GM21717 (cell line): ENCODE measurements at regions not wholly inside any gene's neighbourhood (a gene's known extent, or its start where the extent isn't known, plus 50 kb on each side); places are given as distances from the start of the nearest gene placed in this dataset.

Source experiments
- ATAC-seq: cut with Tn5 transposase; IDR thresholded peaks from one replicate; pipeline ENCODE4 v1.9.1; 2021; ENCODE audit warnings: mild to moderate bottlenecking, moderate library complexity; ENCODE audit not compliant: unreplicated experiment

DNA sequence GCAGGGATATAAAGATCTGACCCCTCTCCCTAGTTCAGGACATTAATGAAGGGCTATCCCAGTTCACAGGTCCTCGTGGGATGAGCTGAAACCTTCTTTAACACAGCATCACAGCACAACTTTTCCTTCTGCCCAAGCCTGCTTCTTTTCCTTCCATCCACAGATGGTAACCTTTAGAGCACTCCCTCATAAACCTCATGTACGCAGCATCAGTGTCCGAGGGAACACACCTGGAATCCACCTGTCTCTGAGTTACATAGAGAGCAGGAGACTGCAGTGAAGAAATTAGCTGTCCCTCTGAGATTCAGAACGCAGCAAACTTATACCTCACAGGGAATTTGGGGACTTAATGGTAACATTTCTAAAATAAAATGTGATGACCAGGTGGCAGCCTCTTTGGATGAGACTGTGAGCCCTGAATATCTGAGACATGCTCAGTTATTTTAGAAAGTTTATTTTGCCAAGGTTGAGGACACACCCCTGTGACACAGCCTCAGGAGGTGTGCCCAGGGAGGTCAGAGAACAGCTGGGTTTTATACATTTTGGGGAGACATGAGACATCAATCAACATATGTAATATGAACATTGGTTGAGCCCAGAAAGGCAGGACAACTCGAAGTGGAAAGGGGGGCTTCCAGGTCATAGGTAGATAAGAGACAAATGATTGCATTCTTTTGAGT is 73.8 kb upstream of the PACRGL start:
- ATAC-seq: no peak

DNA sequence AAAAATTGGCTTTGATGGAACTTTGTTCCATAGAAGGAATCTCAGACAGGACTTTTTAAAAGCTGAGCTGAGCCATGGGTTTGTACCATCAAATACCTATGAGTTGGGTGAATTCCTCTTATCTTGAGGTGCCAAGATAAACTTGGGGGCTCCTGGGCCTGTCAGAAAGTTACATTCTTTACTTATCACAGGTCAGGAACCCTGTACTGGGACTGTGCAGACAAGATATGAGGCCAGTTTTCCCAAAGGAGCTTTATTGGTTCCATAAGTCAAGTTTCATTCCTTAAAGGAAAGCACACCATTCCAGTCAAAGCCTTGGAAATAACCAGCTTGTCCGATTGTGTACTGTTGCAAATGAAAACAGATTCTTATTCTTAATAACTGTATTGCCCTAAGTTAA is 72.4 kb upstream of the PACRGL start:
- no peak for ATAC-seq

DNA sequence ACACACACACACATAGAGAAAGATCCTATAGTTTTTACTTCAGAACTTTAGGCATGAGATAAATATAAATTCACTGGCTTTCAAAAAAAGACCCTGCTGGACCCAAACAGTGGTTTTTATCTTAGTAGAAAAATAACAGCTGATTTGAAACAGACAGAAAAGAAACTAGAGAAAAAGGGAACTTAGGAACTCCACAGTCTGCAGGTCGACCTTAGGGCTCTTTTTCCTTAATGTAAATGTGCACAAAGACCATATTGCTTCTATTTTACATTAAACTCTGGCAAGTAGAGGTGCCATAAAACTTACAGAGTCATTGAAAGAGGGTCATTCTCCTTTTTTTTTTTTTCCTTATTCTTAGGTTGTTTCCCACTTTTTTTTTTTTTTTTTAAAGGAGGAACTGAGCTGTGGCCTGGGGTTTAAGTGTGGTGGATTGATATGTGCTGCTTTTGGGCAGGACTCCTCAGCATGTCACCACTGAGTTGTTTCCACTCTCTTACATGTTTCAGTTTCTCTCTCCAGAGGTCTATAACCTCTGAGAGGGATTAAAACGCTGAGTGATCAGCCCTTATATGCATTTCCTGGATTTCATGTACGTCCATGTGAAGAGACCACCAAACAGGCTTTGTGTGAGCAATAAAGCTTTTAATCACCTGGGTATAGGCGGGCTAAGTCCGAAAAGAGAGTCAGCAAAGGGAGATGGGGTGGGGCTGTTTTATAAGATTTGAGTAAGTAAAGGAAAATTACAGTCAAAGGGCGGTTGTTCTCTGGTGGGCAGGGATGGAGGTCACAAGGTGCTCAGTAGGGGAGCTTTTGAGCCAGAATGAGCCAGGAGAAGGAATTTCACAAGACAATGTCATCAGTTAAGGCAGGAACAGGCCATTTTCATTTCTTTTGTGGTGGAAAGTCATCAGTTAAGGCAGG is 70.8 kb upstream of the PACRGL start:
- ATAC-seq: no peak

DNA sequence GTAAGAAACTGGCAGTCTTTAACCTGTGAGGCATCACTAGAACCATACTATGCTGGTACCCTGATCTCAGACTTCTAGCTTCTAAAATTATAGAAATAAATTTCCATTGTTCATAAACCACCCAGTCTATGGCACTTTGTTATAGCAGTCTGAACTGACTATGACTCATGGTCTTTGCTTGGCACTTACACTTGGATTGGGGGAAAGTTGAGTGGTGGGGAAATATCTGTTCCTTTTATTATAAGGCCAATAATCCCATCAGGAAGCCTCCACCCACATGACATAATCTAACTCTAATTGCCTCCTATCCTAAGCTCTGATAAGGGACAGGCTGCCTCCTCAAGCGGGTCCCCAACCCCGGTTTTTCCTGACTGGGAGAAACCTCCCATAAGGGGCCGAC is 61.4 kb upstream of the PACRGL start:
- ATAC-seq: no peak

DNA sequence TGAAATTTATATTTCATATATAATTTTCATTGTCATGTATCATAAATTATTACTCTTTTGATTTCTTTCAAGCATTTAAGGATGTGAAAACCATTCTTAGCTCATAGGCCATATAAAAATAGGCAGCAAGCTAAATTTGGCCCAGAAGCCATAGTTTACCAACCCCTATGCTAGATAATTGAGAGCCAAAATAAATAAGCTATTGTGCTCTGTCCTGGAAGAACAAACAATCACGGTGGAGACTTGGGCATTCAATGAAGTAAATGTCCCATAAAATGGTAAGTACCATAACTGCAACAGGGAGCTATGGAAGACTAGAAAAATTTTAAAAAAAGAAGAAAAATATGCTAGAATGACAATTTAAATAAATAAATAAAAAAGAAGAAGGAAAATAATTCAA is 60.9 kb upstream of the PACRGL start:
- ATAC-seq: no peak

DNA sequence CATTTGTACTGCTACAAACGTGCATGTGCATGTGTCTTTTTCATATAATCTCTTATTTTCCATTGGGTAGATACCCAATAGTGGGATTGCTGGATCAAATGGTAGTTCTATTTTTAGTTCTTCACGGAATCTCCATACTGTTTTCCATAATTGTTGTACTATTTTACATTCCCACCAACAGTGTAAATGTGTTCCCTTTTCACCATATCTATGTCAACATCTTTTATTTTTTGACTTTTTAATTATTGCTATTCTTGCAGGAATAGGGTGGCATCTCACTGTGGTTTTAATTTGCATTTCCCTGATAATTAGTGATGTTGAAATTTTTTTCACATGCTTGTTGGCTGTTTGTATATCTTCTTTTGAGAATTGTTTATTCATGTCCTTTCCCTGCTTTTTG is 59.3 kb upstream of the PACRGL start:
- ATAC-seq: no peak

DNA sequence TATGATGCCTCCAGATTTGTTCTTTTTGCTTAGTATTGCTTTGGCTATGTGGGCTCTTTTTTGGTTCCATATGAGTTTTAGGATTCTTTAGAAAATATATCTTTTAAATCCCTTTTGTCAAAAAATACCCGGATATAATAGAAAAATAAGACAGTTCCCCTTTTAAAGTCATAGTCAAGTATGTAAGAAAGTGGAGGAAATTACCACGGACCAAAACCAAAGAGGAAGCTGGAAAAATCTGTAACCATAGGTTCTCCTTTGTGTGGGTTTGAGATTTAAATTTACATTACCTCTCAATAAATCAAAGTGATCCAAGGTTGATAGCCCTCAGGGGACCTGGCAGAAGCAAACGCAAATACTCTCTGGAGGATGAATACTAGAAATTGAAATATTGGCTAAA is 58.3 kb upstream of the PACRGL start:
- ATAC-seq: no peak

DNA sequence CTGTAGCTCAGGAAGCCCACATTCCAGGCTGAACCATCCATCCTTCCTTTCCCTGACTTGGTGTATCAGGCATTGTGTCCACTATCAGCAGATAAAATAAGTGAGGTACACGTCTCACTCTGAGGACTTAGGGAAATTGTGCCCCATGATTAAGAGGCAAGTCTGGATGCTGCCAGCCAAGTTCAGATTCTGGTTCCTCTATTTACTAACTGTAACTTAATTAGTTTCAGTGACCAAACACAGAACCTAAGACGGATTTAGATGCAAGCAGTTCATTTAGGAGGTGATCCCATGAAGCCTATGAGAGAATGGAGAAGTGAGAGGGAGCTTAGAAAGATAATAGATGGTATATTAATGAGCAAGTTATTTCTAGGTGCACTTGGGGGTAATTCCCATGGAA is 56.6 kb upstream of the PACRGL start:
- no peak for ATAC-seq

DNA sequence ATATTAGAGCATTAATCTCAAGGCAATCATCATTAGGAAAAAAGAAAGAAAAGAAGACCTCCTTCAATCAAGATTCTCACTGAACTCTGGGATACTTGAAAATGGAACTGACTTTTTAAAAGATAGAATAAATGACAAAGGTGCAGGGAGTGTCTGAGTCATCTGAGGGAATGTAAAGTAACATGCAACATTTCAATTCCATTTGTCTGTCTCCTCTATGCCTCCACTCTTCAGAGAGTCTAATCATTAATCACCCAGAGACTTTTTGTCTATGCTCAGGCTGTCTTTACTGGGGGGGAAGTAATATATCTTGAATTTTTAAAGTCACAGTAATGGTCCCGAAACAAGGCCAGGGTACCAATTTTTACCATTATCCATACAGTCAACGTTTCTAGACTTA is 55.0 kb upstream of the PACRGL start:
- ATAC-seq: no peak

DNA sequence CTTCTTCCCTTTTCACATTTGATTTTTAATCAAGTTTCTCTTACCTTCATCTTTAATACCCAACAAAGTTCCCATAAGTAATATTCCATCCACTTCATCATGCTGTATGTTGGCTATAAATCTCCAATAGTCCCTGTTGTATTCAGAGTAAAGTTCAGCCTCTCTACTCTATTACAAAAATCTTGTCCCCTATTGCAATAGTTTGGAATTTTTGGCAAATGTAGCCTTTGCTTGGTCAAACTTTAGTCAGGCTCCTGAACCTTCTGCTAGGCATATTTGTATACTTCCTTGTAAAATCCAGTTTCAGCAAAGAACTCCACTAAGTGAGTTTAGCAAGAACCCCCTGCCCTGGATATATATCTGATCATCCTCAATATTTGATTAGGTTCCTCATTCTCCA is 54.0 kb upstream of the PACRGL start:
- ATAC-seq: no peak
